Esophagus squamous epithelium (tissue), 4 donors: ENCODE measurements at regions not wholly inside any gene's neighbourhood (a gene's known extent, or its start where the extent isn't known, plus 50 kb on each side); places are given as distances from the start of the nearest gene placed in this dataset.

Experiments
- POLR2A ChIP-seq, 4 donors: fragments of 450-650 bp; IDR thresholded peaks; one replicate each; pipeline ENCODE4 v1.6.1; 2017; ENCODE audit warnings: antibody characterized with exemption in 4 of 4, mild to moderate bottlenecking in 4 of 4, moderate library complexity in 3 of 4
- TF ChIP-seq, protein P1 (sequence below), 6 experiments: fragments of 450-650 bp in 4 of 6; fragments of 200-600 bp in 2 of 6; sonication (generic) in 2 of 6; IDR thresholded peaks; one replicate each; pipeline ENCODE4 v1.5.1; 2016 to 2019; ENCODE audit warnings: antibody characterized with exemption in 6 of 6, mild to moderate bottlenecking in 4 of 6, moderate library complexity in 4 of 6

DNA sequence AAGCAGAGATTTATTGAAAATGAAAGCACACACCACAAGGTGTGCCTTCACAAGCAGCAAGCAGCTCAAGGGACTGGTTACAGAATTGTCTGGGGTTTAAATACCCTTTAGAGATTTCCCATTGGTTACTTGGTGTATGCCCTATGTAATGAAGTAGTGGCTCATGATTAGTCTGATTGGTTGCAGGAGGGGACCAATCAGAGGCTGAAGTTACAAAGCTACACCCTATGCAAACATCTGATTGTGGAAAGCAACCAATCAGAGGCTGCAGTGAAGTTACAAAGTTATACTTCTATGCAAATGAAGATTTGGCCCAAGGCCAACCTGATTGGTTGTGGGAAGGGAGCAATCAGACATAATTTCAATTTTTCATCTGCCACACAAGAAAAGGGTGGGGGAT is 119.9 kb downstream of the C9orf152 start:
- TF ChIP-seq, protein P1, sequence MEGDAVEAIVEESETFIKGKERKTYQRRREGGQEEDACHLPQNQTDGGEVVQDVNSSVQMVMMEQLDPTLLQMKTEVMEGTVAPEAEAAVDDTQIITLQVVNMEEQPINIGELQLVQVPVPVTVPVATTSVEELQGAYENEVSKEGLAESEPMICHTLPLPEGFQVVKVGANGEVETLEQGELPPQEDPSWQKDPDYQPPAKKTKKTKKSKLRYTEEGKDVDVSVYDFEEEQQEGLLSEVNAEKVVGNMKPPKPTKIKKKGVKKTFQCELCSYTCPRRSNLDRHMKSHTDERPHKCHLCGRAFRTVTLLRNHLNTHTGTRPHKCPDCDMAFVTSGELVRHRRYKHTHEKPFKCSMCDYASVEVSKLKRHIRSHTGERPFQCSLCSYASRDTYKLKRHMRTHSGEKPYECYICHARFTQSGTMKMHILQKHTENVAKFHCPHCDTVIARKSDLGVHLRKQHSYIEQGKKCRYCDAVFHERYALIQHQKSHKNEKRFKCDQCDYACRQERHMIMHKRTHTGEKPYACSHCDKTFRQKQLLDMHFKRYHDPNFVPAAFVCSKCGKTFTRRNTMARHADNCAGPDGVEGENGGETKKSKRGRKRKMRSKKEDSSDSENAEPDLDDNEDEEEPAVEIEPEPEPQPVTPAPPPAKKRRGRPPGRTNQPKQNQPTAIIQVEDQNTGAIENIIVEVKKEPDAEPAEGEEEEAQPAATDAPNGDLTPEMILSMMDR (IDR thresholded peaks at IDR 0.05), result no peak
- no peak for TF ChIP-seq POLR2A (IDR thresholded peaks at IDR 0.05)
